GM21528 (cell line): ENCODE measurements at regions not wholly inside any gene's neighbourhood (a gene's known extent, or its start where the extent isn't known, plus 50 kb on each side); places are given as distances from the start of the nearest gene placed in this dataset.
"Not testable (repeated sequence)": the region's sequence is repeated elsewhere in the genome, so short reads cannot be mapped to it uniquely, and the experiment has no call there.

Experiments used
- ATAC-seq: cut with Tn5 transposase; IDR thresholded peaks from one replicate; pipeline ENCODE4 v1.9.1; 2021; ENCODE audit warnings: mild to moderate bottlenecking, moderate library complexity; ENCODE audit not compliant: unreplicated experiment, low FRiP score

- no peak for ATAC-seq
These were observed 474.6 kb downstream of the PLCL1 start for GRCh38 chr2:198279026-198279425.

- no peak for ATAC-seq
These were observed 472.8 kb downstream of the PLCL1 start for GRCh38 chr2:198277181-198277580.

- ATAC-seq, result no peak
These were observed 469.3 kb downstream of the PLCL1 start for GRCh38 chr2:198273660-198274059.

- not testable (repeated sequence) for ATAC-seq
These were observed 465.8 kb downstream of the PLCL1 start for GRCh38 chr2:198270157-198270556.

- no peak for ATAC-seq
These were observed 464.1 kb downstream of the PLCL1 start for GRCh38 chr2:198268519-198268918.

GRCh38 chr2:198259496-198259895 lies 455.1 kb downstream of the PLCL1 start:
- no peak for ATAC-seq

- no peak for ATAC-seq
These were observed 450.2 kb downstream of the PLCL1 start for GRCh38 chr2:198254536-198255090.

- no peak for ATAC-seq
These were observed 449.6 kb downstream of the PLCL1 start for GRCh38 chr2:198253995-198254394.

GRCh38 chr2:198252472-198252871 lies 448.1 kb downstream of the PLCL1 start:
- ATAC-seq, result no peak

- ATAC-seq, result no peak
These were observed 437.7 kb downstream of the PLCL1 start for GRCh38 chr2:198242093-198242492.

- ATAC-seq, result no peak
These were observed 434.0 kb downstream of the PLCL1 start for GRCh38 chr2:198238429-198238828.

- ATAC-seq, result no peak
These were observed 431.9 kb downstream of the PLCL1 start for GRCh38 chr2:198236338-198236737.

- ATAC-seq, result no peak
These were observed 427.9 kb downstream of the PLCL1 start for GRCh38 chr2:198232281-198232680.

- no peak for ATAC-seq
These were observed 427.2 kb downstream of the PLCL1 start for GRCh38 chr2:198231562-198231961.

- ATAC-seq, result no peak
These were observed 416.6 kb downstream of the PLCL1 start for GRCh38 chr2:198220763-198221610.

- ATAC-seq, result no peak
These were observed 414.9 kb downstream of the PLCL1 start for GRCh38 chr2:198219292-198219691.

- no peak for ATAC-seq
These were observed 409.8 kb downstream of the PLCL1 start for GRCh38 chr2:198214114-198214596.

GRCh38 chr2:198213253-198213652 lies 408.9 kb downstream of the PLCL1 start:
- no peak for ATAC-seq

GRCh38 chr2:198211706-198212105 lies 407.3 kb downstream of the PLCL1 start:
- no peak for ATAC-seq

GRCh38 chr2:198203336-198204069 lies 399.1 kb downstream of the PLCL1 start:
- no peak for ATAC-seq
